Nephron (organoid): ENCODE measurements at regions not wholly inside any gene's neighbourhood (a gene's known extent, or its start where the extent isn't known, plus 50 kb on each side); places are given as distances from the start of the nearest gene placed in this dataset.

Source experiments
- H3K27ac Mint-ChIP-seq, 3 experiments: 2 replicates each; pipeline ENCODE4 v1.8.0; 2020; ENCODE audit warnings: mixed read lengths in 3 of 3, mild to moderate bottlenecking in 2 of 3, moderate library complexity in 1 of 3
- H3K27me3 Mint-ChIP-seq: 2 replicates; pipeline ENCODE4 v1.8.0; 2021; ENCODE audit warnings: low read depth, mild to moderate bottlenecking, moderate library complexity, mixed read lengths
- H3K36me3 Mint-ChIP-seq: 2 replicates; pipeline ENCODE4 v1.8.0; 2020; ENCODE audit warnings: low read depth, mixed read lengths
- H3K4me1 Mint-ChIP-seq: 2 replicates; pipeline ENCODE4 v1.8.0; 2020; ENCODE audit warnings: mixed read lengths
- H3K4me3 Mint-ChIP-seq, 3 experiments: 2 replicates each; pipeline ENCODE4 v1.8.0; 2020; ENCODE audit warnings: mild to moderate bottlenecking in 3 of 3, mixed read lengths in 3 of 3, moderate library complexity in 2 of 3
- H3K9me3 Mint-ChIP-seq: 2 replicates; pipeline ENCODE4 v1.8.0; 2020; ENCODE audit warnings: mixed read lengths
- TF ChIP-seq, protein P1 (sequence below), 3 experiments: fragments of 200-600 bp; sonication (generic); IDR thresholded peaks; one replicate each; pipeline ENCODE4 v1.5.0; 2021; ENCODE audit warnings: antibody characterized with exemption in 3 of 3; ENCODE audit not compliant: unreplicated experiment in 3 of 3

DNA sequence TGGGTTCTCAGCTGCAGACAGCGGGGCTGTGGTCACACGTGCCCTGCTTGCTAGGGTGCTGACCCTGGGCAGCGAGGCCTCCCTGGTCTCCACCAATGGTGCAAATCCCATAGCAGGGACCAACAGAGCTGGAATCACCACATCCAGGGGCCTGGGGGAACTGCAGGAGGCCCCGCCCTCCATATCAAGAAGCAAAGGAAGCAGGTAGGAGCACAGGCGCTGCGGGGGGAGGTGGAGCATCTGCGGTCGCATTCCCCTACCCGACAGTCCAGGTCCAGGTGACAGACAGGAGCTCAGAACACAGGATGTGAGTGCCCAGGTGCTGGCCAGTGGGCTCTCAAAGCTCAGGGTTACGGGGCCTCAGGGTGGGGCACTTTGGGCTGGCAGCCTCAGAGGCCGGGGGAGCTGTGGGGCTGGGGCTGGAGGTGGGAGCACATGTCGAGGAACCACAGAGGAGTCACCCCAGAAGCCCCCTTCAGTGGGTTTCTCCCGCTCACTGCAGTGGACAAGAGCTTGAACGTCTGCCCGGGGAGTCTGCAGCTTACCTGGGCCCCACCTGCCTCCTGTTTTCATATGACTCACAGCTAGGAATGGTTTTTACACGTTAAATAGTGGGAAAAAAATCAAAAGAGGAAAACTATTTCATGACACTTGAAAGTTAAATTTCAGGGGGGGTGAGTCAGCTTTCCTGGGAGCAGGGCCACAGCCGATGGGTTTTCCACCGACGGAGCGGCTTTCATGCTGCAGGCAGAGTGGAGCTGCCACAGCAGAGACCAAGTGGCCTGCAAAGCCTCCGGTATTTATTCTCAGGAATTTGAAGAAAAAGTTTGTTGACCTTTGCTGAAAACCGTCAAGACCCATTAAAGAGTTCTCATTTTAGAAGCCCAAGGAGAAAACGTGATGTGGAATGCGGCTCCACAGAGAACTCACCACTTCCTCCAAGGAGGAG, 148.7 kb upstream of the PPP2R2D start:
- H3K4me1 Mint-ChIP-seq: peaks cover 23% of the 10 kb centered on the region
- H3K27ac Mint-ChIP-seq: peak overlapping the region in 1 of 3 experiments; percentile 65
- no peaks in the 10 kb centered on the region for H3K36me3 Mint-ChIP-seq
- TF ChIP-seq, protein P1, sequence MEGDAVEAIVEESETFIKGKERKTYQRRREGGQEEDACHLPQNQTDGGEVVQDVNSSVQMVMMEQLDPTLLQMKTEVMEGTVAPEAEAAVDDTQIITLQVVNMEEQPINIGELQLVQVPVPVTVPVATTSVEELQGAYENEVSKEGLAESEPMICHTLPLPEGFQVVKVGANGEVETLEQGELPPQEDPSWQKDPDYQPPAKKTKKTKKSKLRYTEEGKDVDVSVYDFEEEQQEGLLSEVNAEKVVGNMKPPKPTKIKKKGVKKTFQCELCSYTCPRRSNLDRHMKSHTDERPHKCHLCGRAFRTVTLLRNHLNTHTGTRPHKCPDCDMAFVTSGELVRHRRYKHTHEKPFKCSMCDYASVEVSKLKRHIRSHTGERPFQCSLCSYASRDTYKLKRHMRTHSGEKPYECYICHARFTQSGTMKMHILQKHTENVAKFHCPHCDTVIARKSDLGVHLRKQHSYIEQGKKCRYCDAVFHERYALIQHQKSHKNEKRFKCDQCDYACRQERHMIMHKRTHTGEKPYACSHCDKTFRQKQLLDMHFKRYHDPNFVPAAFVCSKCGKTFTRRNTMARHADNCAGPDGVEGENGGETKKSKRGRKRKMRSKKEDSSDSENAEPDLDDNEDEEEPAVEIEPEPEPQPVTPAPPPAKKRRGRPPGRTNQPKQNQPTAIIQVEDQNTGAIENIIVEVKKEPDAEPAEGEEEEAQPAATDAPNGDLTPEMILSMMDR (IDR thresholded peaks at IDR 0.05; ENCODE audit: unreplicated experiment in 3 of 3): no peak
- H3K27me3 Mint-ChIP-seq: peaks cover 39% of the 10 kb centered on the region
- H3K9me3 Mint-ChIP-seq: no peaks in the 10 kb centered on the region
- peak overlapping the region in 1 of 3 experiments; percentile 51 for H3K4me3 Mint-ChIP-seq

DNA sequence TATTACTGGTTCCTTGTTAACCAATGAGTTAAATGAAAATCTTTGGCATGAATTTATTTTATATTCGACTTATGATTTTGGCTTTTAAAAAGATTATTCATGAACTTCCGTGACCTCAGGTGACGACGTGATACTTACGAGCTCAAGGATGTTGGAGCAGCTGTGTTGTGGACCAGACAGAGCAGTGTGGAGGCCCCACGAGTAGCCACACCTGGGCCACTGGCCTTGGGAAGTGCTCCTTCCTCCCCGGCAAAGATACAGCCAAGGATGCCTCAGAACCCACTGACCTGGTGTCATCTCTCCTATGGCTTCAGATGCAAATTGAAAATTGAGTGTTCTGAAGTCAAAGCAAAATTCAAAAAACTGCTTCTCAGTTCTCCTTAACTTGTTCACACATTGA, 147.5 kb upstream of the PPP2R2D start:
- Mint-ChIP-seq H3K9me3 (no peaks in the 10 kb centered on the region), H3K4me1 (peaks cover 26% of the 10 kb centered on the region), H3K4me3 (no peak overlapping the region), H3K27ac (no peak overlapping the region), H3K36me3 (no peaks in the 10 kb centered on the region), H3K27me3 (peaks cover 34% of the 10 kb centered on the region)
- TF ChIP-seq, protein P1 (IDR thresholded peaks at IDR 0.05; ENCODE audit: unreplicated experiment in 3 of 3): no peak

DNA sequence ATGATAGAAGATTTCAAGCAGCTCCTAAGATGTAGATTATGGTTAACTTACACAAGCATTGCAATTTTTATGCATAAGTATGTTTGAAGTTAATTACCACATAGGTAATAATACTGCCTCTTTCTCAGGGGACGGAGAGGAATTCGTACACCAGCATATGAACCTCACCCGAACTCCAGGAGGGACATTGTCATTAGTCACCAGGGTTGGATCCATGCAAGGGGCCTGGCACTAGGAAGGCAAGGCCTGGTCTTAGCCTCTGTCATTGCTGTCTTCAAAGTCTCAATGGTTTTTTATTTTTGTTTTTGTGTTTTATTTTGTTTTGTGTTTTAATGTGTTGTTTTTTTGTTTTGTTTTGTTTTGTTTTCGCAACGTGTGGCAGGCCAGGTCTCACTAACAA, 145.6 kb upstream of the PPP2R2D start:
- TF ChIP-seq, protein P1 (IDR thresholded peaks at IDR 0.05; ENCODE audit: unreplicated experiment in 3 of 3): no peak
- Mint-ChIP-seq H3K27ac (peak overlapping the region in 2 of 3 experiments; percentile 43 to 59), H3K4me3 (no peak overlapping the region), H3K27me3 (peaks cover 27% of the 10 kb centered on the region), H3K9me3 (no peaks in the 10 kb centered on the region), H3K4me1 (peaks cover 18% of the 10 kb centered on the region), H3K36me3 (no peaks in the 10 kb centered on the region)

DNA sequence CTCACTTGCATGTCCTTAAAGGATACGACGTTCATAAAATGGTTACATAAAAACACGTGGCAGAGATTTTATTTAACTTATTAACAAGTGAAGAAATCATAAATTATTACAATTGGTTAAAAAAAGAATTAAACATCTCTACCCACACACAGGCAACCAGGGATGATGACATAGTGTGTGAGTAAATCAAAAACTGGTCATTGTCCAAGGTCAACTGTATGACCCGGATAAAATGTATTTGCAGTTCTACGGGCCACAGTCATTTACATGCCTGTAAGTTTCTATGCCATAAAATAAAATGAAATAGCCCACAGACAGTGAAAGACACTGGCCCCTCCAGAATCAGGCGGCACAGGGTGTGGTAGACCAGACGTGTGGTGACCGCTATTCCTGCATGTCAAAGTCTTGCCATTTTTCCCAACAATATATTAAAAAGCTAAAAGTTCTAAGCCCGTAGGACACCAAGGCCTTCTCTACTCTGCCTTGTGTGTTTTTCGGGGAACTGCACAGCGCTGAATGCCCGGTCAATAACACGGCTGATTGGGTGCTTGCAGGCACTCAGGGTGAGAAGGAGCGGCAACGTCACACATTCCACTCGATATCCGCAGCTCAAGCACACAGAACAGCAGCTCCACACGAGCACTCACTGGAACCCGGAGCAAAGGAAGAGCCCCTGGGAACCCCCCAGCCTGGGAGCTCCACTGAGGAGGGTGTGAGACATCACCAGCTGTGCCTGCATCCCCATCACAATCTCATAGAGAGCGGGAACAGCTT, 143.3 kb upstream of the PPP2R2D start:
- H3K4me1 Mint-ChIP-seq: peaks cover 14% of the 10 kb centered on the region
- H3K36me3 Mint-ChIP-seq: no peaks in the 10 kb centered on the region
- H3K27ac Mint-ChIP-seq: no peak overlapping the region
- TF ChIP-seq, protein P1 (IDR thresholded peaks at IDR 0.05; ENCODE audit: unreplicated experiment in 3 of 3): no peak
- no peaks in the 10 kb centered on the region for H3K9me3 Mint-ChIP-seq
- no peak overlapping the region for H3K4me3 Mint-ChIP-seq
- peaks cover 18% of the 10 kb centered on the region for H3K27me3 Mint-ChIP-seq

DNA sequence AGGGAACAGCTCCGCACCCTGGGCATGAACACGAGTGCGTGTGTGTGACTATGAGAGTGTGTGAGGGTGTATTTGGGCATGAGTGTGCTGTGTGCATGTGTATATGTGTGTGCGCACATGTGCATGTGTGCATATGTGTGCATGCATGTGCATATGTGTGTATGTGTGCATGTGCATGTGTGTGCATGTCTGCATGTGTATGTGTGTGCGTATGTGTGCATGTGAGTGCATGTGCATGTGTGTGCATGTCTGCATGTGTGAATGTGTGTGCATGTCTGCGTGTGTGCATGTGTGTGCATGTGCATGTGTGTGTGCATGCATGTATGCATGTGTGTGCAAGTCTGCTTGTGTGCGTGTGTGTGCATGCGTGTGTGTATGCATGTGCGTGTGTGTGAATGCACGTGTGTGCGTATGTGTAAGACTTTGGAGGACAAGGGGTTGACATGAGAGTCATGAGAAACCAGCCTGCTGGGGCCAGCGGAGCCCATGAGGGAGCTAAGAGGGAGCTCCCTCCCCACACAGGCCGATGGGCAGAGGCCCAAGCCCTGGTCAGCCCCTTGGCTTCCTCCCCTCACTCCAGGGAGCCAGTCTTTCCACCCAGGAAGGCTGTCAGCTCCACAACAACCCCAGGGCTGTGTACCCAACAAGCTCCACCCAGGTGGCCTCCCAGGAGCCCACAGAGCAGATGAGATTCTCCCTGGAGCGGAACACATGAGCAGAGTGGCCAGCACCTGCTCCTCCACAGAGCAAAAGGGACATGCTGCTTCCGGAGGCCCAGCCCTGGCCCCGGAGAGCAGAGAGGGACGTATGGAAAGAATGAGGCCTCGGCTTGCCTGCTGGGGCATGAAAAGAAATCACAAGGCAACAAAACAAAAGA, 142.5 kb upstream of the PPP2R2D start:
- peak overlapping the region; percentile 57 to 94 (median 83) for H3K27ac Mint-ChIP-seq
- TF ChIP-seq, protein P1 (IDR thresholded peaks at IDR 0.05; ENCODE audit: unreplicated experiment in 3 of 3): no peak
- no peaks in the 10 kb centered on the region for H3K9me3 Mint-ChIP-seq
- peaks cover 9% of the 10 kb centered on the region for H3K4me1 Mint-ChIP-seq
- no peaks in the 10 kb centered on the region for H3K36me3 Mint-ChIP-seq
- H3K27me3 Mint-ChIP-seq: peaks cover 18% of the 10 kb centered on the region
- no peak overlapping the region for H3K4me3 Mint-ChIP-seq
